ENCODE measurements at regions not wholly inside any gene's neighbourhood (a gene's known extent, or its start where the extent isn't known, plus 50 kb on each side); places are given as distances from the start of the nearest gene placed in this dataset.

DNA sequence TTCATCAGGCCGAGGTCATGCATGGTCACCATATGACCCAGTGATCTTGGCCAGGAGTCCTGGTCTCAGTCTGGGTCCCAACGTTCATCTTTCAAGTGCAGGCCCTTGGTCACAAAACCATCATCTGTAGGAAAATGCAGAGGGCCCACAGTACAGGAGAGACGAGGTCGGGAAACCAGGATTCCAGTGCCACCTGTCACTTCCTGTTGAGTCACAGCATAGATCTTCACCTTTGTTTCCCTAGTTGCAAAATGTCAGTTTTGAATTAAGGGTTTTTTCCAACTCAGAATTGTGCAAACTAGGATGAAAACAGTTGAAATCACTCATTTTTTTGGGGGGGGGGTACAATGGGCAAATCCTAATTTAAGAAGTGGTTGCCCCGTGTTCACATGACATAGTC is 162.2 kb downstream of the INSIG2 start:
- DNase-seq (ENCODE audit: extremely low read depth in 1 of 4, low spot score in 3 of 4) (no peak), ATAC-seq (no peak), FAIRE-seq (no peak)
- intact Hi-C loops (cut with micrococcal nuclease) (no loop called here), in situ Hi-C loops (cut with MboI) (no loop called here)
- Histone ChIP-seq H3K4me3 (no peak overlapping the region), H3K9me1 (ENCODE audit: control insufficient read depth, insufficient read depth, low read length) (peaks cover 3% of the 10 kb centered on the region), H3K9ac (ENCODE audit: insufficient read depth in 1 of 2, low read depth in 2 of 2, low read length in 2 of 2) (no peak overlapping the region), H3K79me2 (ENCODE audit: control insufficient read depth, insufficient read depth, low read length) (no peaks in the 10 kb centered on the region), H4K20me1 (replicated peaks; ENCODE audit: control insufficient read depth, insufficient read depth, low read length) (no peaks in the 10 kb centered on the region), H3K27ac (ENCODE audit: extremely low read depth, low read depth, low read length) (no peak overlapping the region), H3K36me3 (ENCODE audit: control insufficient read depth, insufficient read depth, low read length) (no peaks in the 10 kb centered on the region), H3K4me1 (replicated peaks in 1 of 2; ENCODE audit: control insufficient read depth in 2 of 2, insufficient read depth in 2 of 2, low read length in 2 of 2) (no peaks in the 10 kb centered on the region), H3K27me3 (ENCODE audit: control insufficient read depth in 2 of 2, insufficient read depth in 2 of 2, low read length in 2 of 2) (peaks cover 2 to 18% of the 10 kb centered on the region in 2 experiments; a peak in 2 of 5 replicates), H2AFZ (ENCODE audit: low read depth, low read length) (no peak overlapping the region), H3K4me2 (ENCODE audit: insufficient read depth, low read length) (no peak overlapping the region), H3K9me3 (replicated peaks; ENCODE audit: control insufficient read depth, insufficient read depth, low read depth, low read length) (no peaks in the 10 kb centered on the region)
- ChIA-PET POLR2A (interaction anchor here (0.6 kb wide), 1 partner anchor 32 kb away, joined by 3 read pairs; no protein-coding TSS in a partner anchor), CTCF (ENCODE audit: low intra/inter-chr PET ratio) (no interaction called here)
- TF ChIP-seq, protein P1, sequence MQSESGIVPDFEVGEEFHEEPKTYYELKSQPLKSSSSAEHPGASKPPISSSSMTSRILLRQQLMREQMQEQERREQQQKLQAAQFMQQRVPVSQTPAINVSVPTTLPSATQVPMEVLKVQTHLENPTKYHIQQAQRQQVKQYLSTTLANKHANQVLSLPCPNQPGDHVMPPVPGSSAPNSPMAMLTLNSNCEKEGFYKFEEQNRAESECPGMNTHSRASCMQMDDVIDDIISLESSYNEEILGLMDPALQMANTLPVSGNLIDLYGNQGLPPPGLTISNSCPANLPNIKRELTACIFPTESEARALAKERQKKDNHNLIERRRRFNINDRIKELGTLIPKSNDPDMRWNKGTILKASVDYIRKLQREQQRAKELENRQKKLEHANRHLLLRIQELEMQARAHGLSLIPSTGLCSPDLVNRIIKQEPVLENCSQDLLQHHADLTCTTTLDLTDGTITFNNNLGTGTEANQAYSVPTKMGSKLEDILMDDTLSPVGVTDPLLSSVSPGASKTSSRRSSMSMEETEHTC (IDR thresholded peaks at IDR 0.05) = no peak
- TF ChIP-seq PREB (CRISPR knock-in tag; IDR thresholded peaks at IDR 0.05) (no peak), CBX8 (IDR thresholded peaks at IDR 0.05; ENCODE audit: borderline replicate concordance, extremely low read depth, low read depth, low read length, poor library complexity, severe bottlenecking) (no peak), ZNF224 (CRISPR knock-in tag; IDR thresholded peaks at IDR 0.05) (no peak), GTF2A2 (tag; IDR thresholded peaks at IDR 0.05) (no peak), ETV5 (CRISPR knock-in tag; IDR thresholded peaks at IDR 0.05; ENCODE audit: low read depth) (no peak), EWSR1 (IDR thresholded peaks at IDR 0.05; ENCODE audit: borderline replicate concordance, low read depth, partially characterized antibody) (no peak), ZNF239 (CRISPR knock-in tag; IDR thresholded peaks at IDR 0.05) (no peak), ZNF197 (CRISPR knock-in tag; IDR thresholded peaks at IDR 0.05; ENCODE audit: low read depth) (no peak), BACH1 (tag; IDR thresholded peaks at IDR 0.05) (no peak), HOXB6 (CRISPR knock-in tag; IDR thresholded peaks at IDR 0.05; ENCODE audit: borderline replicate concordance) (no peak), CREB3 (tag; conservative IDR thresholded peaks at IDR 0.05; ENCODE audit: low read depth) (no peak), ZNF12 (CRISPR knock-in tag; IDR thresholded peaks at IDR 0.05) (no peak), ZNF785 (CRISPR knock-in tag; IDR thresholded peaks at IDR 0.05) (no peak), TEAD4 (IDR thresholded peaks at IDR 0.05; ENCODE audit: low read length) (no peak), TEAD4 (CRISPR knock-in tag; IDR thresholded peaks at IDR 0.05; ENCODE audit: borderline replicate concordance) (no peak)
- 0% methylated on average over 5 of the region's 5 CpGs for WGBS (ENCODE audit: insufficient coverage, low coverage, missing lambda C conversion rate)
- BruUV-seq (replicated peaks) = no TSS peak

Data from K562 (cell line).